ENCODE measurements at regions not wholly inside any gene's neighbourhood (a gene's known extent, or its start where the extent isn't known, plus 50 kb on each side); places are given as distances from the start of the nearest gene placed in this dataset.

GRCh38 chr12:107242189-107242588 is 148.8 kb upstream of the CRY1 start:
- POLR2A ChIA-PET (ENCODE audit: unreplicated experiment): no interaction called here
- Histone ChIP-seq H3K27ac (ENCODE audit: low read length) (no peak overlapping the region), H3K4me1 (ENCODE audit: insufficient read depth, low read length) (peaks cover 14% of the 10 kb centered on the region), H3K9me2 (replicated peaks; ENCODE audit: low read length) (no peaks in the 10 kb centered on the region), H3F3A (ENCODE audit: low read length, unreplicated experiment) (no peaks in the 10 kb centered on the region), H3K9me3 (ENCODE audit: low read length) (no peaks in the 10 kb centered on the region), H2AFZ (ENCODE audit: low read length) (no peak overlapping the region), H3K4me2 (ENCODE audit: low read length) (no peak overlapping the region), H3K79me2 (ENCODE audit: low read length) (no peaks in the 10 kb centered on the region), H3K27me3 (ENCODE audit: low read length) (no peaks in the 10 kb centered on the region), H3K9ac (ENCODE audit: low read length) (no peak overlapping the region), H4K20me1 (ENCODE audit: low read length) (no peaks in the 10 kb centered on the region), H3K4me3 (ENCODE audit: low read length) (no peak overlapping the region), H3K36me3 (ENCODE audit: low read depth, low read length) (no peaks in the 10 kb centered on the region)
- intact Hi-C loops (cut with micrococcal nuclease): no loop called here
- TF ChIP-seq EZH2phosphoT487 (IDR thresholded peaks at IDR 0.05; ENCODE audit: borderline replicate concordance, low read length): no peak
- no peak for TF ChIP-seq CTCF (conservative IDR thresholded peaks at IDR 0.05; ENCODE audit: low read depth, low read length)
- TF ChIP-seq EZH2 (IDR thresholded peaks at IDR 0.05; ENCODE audit: low read length, unreplicated experiment): no peak
- no TSS peak for BruUV-seq (replicated peaks)
- DNase-seq: peak; percentile 32
- no peak for ATAC-seq
- CTCF ChIA-PET: no interaction called here

- ChIA-PET POLR2A (ENCODE audit: unreplicated experiment) (no interaction called here), CTCF (no interaction called here)
- ATAC-seq: no peak
- no peak for DNase-seq
- Histone ChIP-seq H4K20me1 (ENCODE audit: low read length) (no peaks in the 10 kb centered on the region), H3K9ac (ENCODE audit: low read length) (no peak overlapping the region), H3K9me3 (ENCODE audit: low read length) (no peaks in the 10 kb centered on the region), H3K4me3 (ENCODE audit: low read length) (no peak overlapping the region), H3K9me2 (replicated peaks; ENCODE audit: low read length) (no peaks in the 10 kb centered on the region), H3K36me3 (ENCODE audit: low read depth, low read length) (no peaks in the 10 kb centered on the region), H3F3A (ENCODE audit: low read length, unreplicated experiment) (no peaks in the 10 kb centered on the region), H3K27me3 (ENCODE audit: low read length) (no peaks in the 10 kb centered on the region), H3K27ac (ENCODE audit: low read length) (no peak overlapping the region), H3K4me2 (ENCODE audit: low read length) (no peak overlapping the region), H3K79me2 (ENCODE audit: low read length) (no peaks in the 10 kb centered on the region), H2AFZ (ENCODE audit: low read length) (no peak overlapping the region), H3K4me1 (ENCODE audit: insufficient read depth, low read length) (0 out of 2 replicates have a peak, but pooled peaks cover 2% of the 10 kb centered on the region)
- BruUV-seq (replicated peaks): no TSS peak
- intact Hi-C loops (cut with micrococcal nuclease): no loop called here
- TF ChIP-seq EZH2 (IDR thresholded peaks at IDR 0.05; ENCODE audit: low read length, unreplicated experiment) (no peak), CTCF (conservative IDR thresholded peaks at IDR 0.05; ENCODE audit: low read depth, low read length) (no peak), EZH2phosphoT487 (IDR thresholded peaks at IDR 0.05; ENCODE audit: borderline replicate concordance, low read length) (no peak)
Observed at GRCh38 chr12:107243341-107243740, 150.0 kb upstream of the CRY1 start.

- H3F3A ChIP-seq (ENCODE audit: low read length, unreplicated experiment): no peaks in the 10 kb centered on the region
- ChIA-PET POLR2A (ENCODE audit: unreplicated experiment) (no interaction called here), CTCF (no interaction called here)
- no peak overlapping the region for H2AFZ ChIP-seq (ENCODE audit: low read length)
- H3K27ac ChIP-seq (ENCODE audit: low read length): no peak overlapping the region
- H4K20me1 ChIP-seq (ENCODE audit: low read length): no peaks in the 10 kb centered on the region
- no peaks in the 10 kb centered on the region for H3K4me1 ChIP-seq (ENCODE audit: insufficient read depth, low read length)
- H3K9me2 ChIP-seq (replicated peaks; ENCODE audit: low read length): no peaks in the 10 kb centered on the region
- no peak overlapping the region for H3K9ac ChIP-seq (ENCODE audit: low read length)
- BruUV-seq (replicated peaks): no TSS peak
- intact Hi-C loops (cut with micrococcal nuclease): no loop called here
- H3K36me3 ChIP-seq (ENCODE audit: low read depth, low read length): no peaks in the 10 kb centered on the region
- no peaks in the 10 kb centered on the region for H3K79me2 ChIP-seq (ENCODE audit: low read length)
- no peaks in the 10 kb centered on the region for H3K9me3 ChIP-seq (ENCODE audit: low read length)
- H3K4me3 ChIP-seq (ENCODE audit: low read length): no peak overlapping the region
- no peaks in the 10 kb centered on the region for H3K27me3 ChIP-seq (ENCODE audit: low read length)
- ATAC-seq: no peak
- DNase-seq: no peak
- no peak overlapping the region for H3K4me2 ChIP-seq (ENCODE audit: low read length)
- no peak for TF ChIP-seq EZH2phosphoT487 (IDR thresholded peaks at IDR 0.05; ENCODE audit: borderline replicate concordance, low read length)
- no peak for TF ChIP-seq CTCF (conservative IDR thresholded peaks at IDR 0.05; ENCODE audit: low read depth, low read length)
- no peak for TF ChIP-seq EZH2 (IDR thresholded peaks at IDR 0.05; ENCODE audit: low read length, unreplicated experiment)
Observed at GRCh38 chr12:107244584-107244983, 151.2 kb upstream of the CRY1 start.

Data from PC-3 (cell line).